IMR-90 (cell line): ENCODE measurements at regions not wholly inside any gene's neighbourhood (a gene's known extent, or its start where the extent isn't known, plus 50 kb on each side); places are given as distances from the start of the nearest gene placed in this dataset.

ENCODE experiments used
- ATAC-seq: fragments of 200-7000 bp; cut with Tn5 transposase; 2 replicates; pipeline ENCODE4 v1.9.1; 2020; ENCODE audit warnings: low read depth, mild to moderate bottlenecking, moderate library complexity
- BruUV-seq: library from RNA; stranded (reverse); fragments of 400-500 nt; replicated peaks from 2 replicates; lab custom pipeline; 2021; lab: Mats Ljungman, UMichigan
- CTCF ChIA-PET: fragments of 300-600 bp; formaldehyde crosslinking; extraction: SDS; loops from one replicate; lab custom pipeline; 2021; ENCODE audit warnings: antibody characterized with exemption; lab: Yijun Ruan, JAX
- POLR2A ChIA-PET: fragments of 300-600 bp; sonication (Branson Sonifier 250); formaldehyde crosslinking; loops from one replicate; lab custom pipeline; 2022; ENCODE audit warnings: antibody characterized with exemption; ENCODE audit not compliant: unreplicated experiment; lab: Charles Lee
- DNase-seq: peaks from one replicate; pipeline ENCODE4 v3.0.0; 2013
- H2AFZ ChIP-seq: replicated peaks from 2 replicates; pipeline ENCODE3; 2013; ENCODE audit warnings: low read length, mild to moderate bottlenecking; ENCODE audit not compliant: poor library complexity
- H2AK5ac ChIP-seq: 2 replicates; pipeline ENCODE4 v1.6.1; 2013; ENCODE audit warnings: low read depth, low read length, inconsistent platforms
- H2AK9ac ChIP-seq: replicated peaks from 2 replicates; pipeline ENCODE3; 2013; ENCODE audit warnings: mild to moderate bottlenecking, low read depth, low read length, moderate library complexity; ENCODE audit not compliant: poor library complexity
- H2BK120ac ChIP-seq: 2 replicates; pipeline ENCODE4 v1.6.1; 2013; ENCODE audit warnings: low read depth, low read length, inconsistent platforms
- H2BK15ac ChIP-seq: 3 replicates; pipeline ENCODE4 v1.6.1; 2013; ENCODE audit warnings: low read depth, low read length, inconsistent platforms
- H2BK20ac ChIP-seq: 2 replicates; pipeline ENCODE4 v1.6.1; 2013; ENCODE audit warnings: low read depth, mild to moderate bottlenecking, inconsistent platforms, low read length, moderate library complexity
- H2BK5ac ChIP-seq: 2 replicates; pipeline ENCODE4 v1.6.1; 2013; ENCODE audit warnings: mild to moderate bottlenecking, low read depth, low read length, inconsistent platforms; ENCODE audit not compliant: poor library complexity, severe bottlenecking
- H3K14ac ChIP-seq: replicated peaks from 2 replicates; pipeline ENCODE4 v1.6.1; 2013; ENCODE audit warnings: low read depth, low read length, inconsistent platforms
- H3K18ac ChIP-seq: 2 replicates; pipeline ENCODE4 v1.6.1; 2013; ENCODE audit warnings: low read depth, low read length, control low read depth
- H3K23ac ChIP-seq: 2 replicates; pipeline ENCODE4 v1.6.1; 2013; ENCODE audit warnings: low read depth, low read length, inconsistent platforms
- H3K27ac ChIP-seq: 2 replicates; pipeline ENCODE4 v1.5.1; 2013; ENCODE audit warnings: mild to moderate bottlenecking, control low read depth, low read length; ENCODE audit not compliant: insufficient read depth
- H3K27me3 ChIP-seq: 2 replicates; pipeline ENCODE4 v1.6.1; 2013; ENCODE audit warnings: low read length; ENCODE audit not compliant: control insufficient read depth, insufficient read depth
- H3K36me3 ChIP-seq: 2 replicates; pipeline ENCODE4 v1.6.1; 2013; ENCODE audit warnings: low read length, mixed read lengths; ENCODE audit not compliant: control insufficient read depth, insufficient read depth
- H3K4ac ChIP-seq: 2 replicates; pipeline ENCODE4 v1.6.1; 2013; ENCODE audit warnings: low read depth, low read length, inconsistent platforms
- H3K4me1 ChIP-seq: 2 replicates; pipeline ENCODE4 v1.6.1; 2013; ENCODE audit warnings: low read length, mixed read lengths; ENCODE audit not compliant: control insufficient read depth, insufficient read depth
- H3K4me2 ChIP-seq: 2 replicates; pipeline ENCODE4 v1.6.1; 2013; ENCODE audit warnings: low read depth, mild to moderate bottlenecking, control low read depth, low read length, moderate library complexity
- H3K4me3 ChIP-seq: 2 replicates; pipeline ENCODE4 v1.5.1; 2013; ENCODE audit warnings: low read depth, mild to moderate bottlenecking, control low read depth, low read length, moderate library complexity; ENCODE audit not compliant: insufficient read depth
- H3K56ac ChIP-seq: 2 replicates; pipeline ENCODE4 v1.6.1; 2013; ENCODE audit warnings: low read length, inconsistent platforms; ENCODE audit not compliant: insufficient read depth; ENCODE audit errors: extremely low read depth
- H3K79me1 ChIP-seq, 2 experiments: 2 replicates each; pipeline ENCODE4 v1.6.1; 2013; ENCODE audit warnings: low read length in 2 of 2, inconsistent platforms in 1 of 2, low read depth in 1 of 2
- H3K9ac ChIP-seq: 2 replicates; pipeline ENCODE4 v1.6.1; 2013; ENCODE audit warnings: low read depth, low read length, control low read depth
- H3K9me1 ChIP-seq: 2 replicates; pipeline ENCODE4 v1.6.1; 2013; ENCODE audit warnings: low read length, inconsistent platforms; ENCODE audit not compliant: insufficient read depth
- H3K9me3 ChIP-seq: 2 replicates; pipeline ENCODE4 v1.6.1; 2013; ENCODE audit warnings: low read length; ENCODE audit not compliant: control insufficient read depth, insufficient read depth
- H4K20me1 ChIP-seq: 2 replicates; pipeline ENCODE4 v1.6.1; 2013; ENCODE audit warnings: low read length, inconsistent platforms; ENCODE audit not compliant: insufficient read depth
- H4K5ac ChIP-seq: 2 replicates; pipeline ENCODE4 v1.6.1; 2013; ENCODE audit warnings: mild to moderate bottlenecking, low read depth, low read length, control low read depth
- H4K8ac ChIP-seq, 2 experiments: 2 replicates each; pipeline ENCODE4 v1.6.1; 2013; ENCODE audit warnings: low read depth in 2 of 2, low read length in 2 of 2, control low read depth in 1 of 2, inconsistent platforms in 1 of 2
- H4K91ac ChIP-seq: 2 replicates; pipeline ENCODE4 v1.6.1; 2013; ENCODE audit warnings: low read depth, low read length, inconsistent platforms; ENCODE audit not compliant: insufficient read depth
- BHLHE40 ChIP-seq: fragments of 150-350 bp; IDR thresholded peaks from 2 replicates; pipeline ENCODE4 v1.6.1; 2016; ENCODE audit warnings: mild to moderate bottlenecking, low read depth, low read length
- CHD1 ChIP-seq: IDR thresholded peaks from 2 replicates; pipeline ENCODE4 v1.6.1; 2012; ENCODE audit warnings: low read depth, low read length, improper control_type of control experiment
- FOS ChIP-seq: fragments of 150-350 bp; IDR thresholded peaks from 2 replicates; pipeline ENCODE4 v1.6.1; 2016; ENCODE audit warnings: low read depth, low read length
- MAFK ChIP-seq: IDR thresholded peaks from 2 replicates; pipeline ENCODE4 v1.6.1; 2012; ENCODE audit warnings: low read depth, low read length, improper control_type of control experiment
- RAD21 ChIP-seq: IDR thresholded peaks from 2 replicates; pipeline ENCODE4 v1.6.1; 2012; ENCODE audit warnings: low read length, improper control_type of control experiment
- RFX5 ChIP-seq: IDR thresholded peaks from 2 replicates; pipeline ENCODE4 v1.8.0; 2012; ENCODE audit warnings: low read depth, mild to moderate bottlenecking, low read length, moderate library complexity
- SMC3 ChIP-seq: fragments of 150-350 bp; IDR thresholded peaks from 2 replicates; pipeline ENCODE4 v1.6.1; 2016; ENCODE audit warnings: low read depth, mild to moderate bottlenecking, antibody characterized with exemption, low read length, moderate library complexity
- WGBS, 2 experiments: methylation state at CpG; one replicate each; pipeline versions ENCODE4 v1.1.5 to v1.1.7; 2013; ENCODE audit warnings: missing lambda C conversion rate in 2 of 2; ENCODE audit not compliant: insufficient read length in 1 of 2; ENCODE audit errors: extremely low coverage in 2 of 2; 5-methylcytosine and 5-hydroxymethylcytosine counted together
- dilution Hi-C: fragments of 300-500 bp; cut with HindIII; formaldehyde crosslinking; loops from one replicate; pipeline ENCODE4 v1.14.3; 2018; ENCODE audit warnings: low sequenced_read_pairs; ENCODE audit not compliant: unreplicated experiment
- in situ Hi-C: fragments of 300-500 bp; cut with MboI; formaldehyde crosslinking; loops from 3 replicates; pipeline ENCODE4 v1.14.3; 2019; ENCODE audit warnings: low sequenced_read_pairs, inconsistent platforms, mixed read lengths
- intact Hi-C: fragments of 100-400 bp; cut with micrococcal nuclease; formaldehyde crosslinking; loops from 2 replicates; pipeline ENCODE4 v1.10.0; 2022
- TF ChIP-seq, protein P1 (sequence below): fragments of 150-350 bp; IDR thresholded peaks from 2 replicates; pipeline ENCODE4 v1.6.1; 2017; ENCODE audit warnings: mild to moderate bottlenecking, antibody characterized with exemption, low read length, low read depth

GRCh38 chr9:106783121-106783520 lies 79.8 kb upstream of the ZNF462 start:
- intact Hi-C loops, result no loop called here
- Histone ChIP-seq H2AK9ac (no peak overlapping the region), H3K4me2 (no peak overlapping the region), H3K9me3 (no peaks in the 10 kb centered on the region), H3K14ac (no peak overlapping the region), H4K20me1 (no peaks in the 10 kb centered on the region), H3K4ac (no peak overlapping the region), H3K36me3 (no peaks in the 10 kb centered on the region), H3K79me1 (no peaks in the 10 kb centered on the region), H2AK5ac (no peak overlapping the region), H3K56ac (no peak overlapping the region), H2AFZ (no peak overlapping the region), H3K27ac (no peak overlapping the region), H2BK5ac (no peak overlapping the region), H2BK120ac (no peak overlapping the region), H3K18ac (no peak overlapping the region), H2BK15ac (no peak overlapping the region), H4K91ac (no peak overlapping the region), H2BK20ac (no peak overlapping the region), H3K9me1 (no peaks in the 10 kb centered on the region), H3K4me1 (no peaks in the 10 kb centered on the region), H4K5ac (no peak overlapping the region), H3K23ac (no peak overlapping the region), H3K9ac (no peak overlapping the region), H4K8ac (no peak overlapping the region), H3K27me3 (no peaks in the 10 kb centered on the region), H3K4me3 (no peak overlapping the region)
- ChIA-PET POLR2A (no interaction called here), CTCF (no interaction called here)
- DNase-seq (no peak), ATAC-seq (no peak)
- in situ Hi-C loops, result no loop called here
- dilution Hi-C loops, result no loop called here
- no CpG with 5 or more reads among the region's 1 CpG for whole genome bisulfite sequencing, 2 experiments
- BruUV-seq, result no TSS peak
- TF ChIP-seq RAD21 (no peak), SMC3 (no peak), BHLHE40 (no peak), MAFK (no peak), RFX5 (no peak), CHD1 (no peak), FOS (no peak)
- TF ChIP-seq, protein P1, sequence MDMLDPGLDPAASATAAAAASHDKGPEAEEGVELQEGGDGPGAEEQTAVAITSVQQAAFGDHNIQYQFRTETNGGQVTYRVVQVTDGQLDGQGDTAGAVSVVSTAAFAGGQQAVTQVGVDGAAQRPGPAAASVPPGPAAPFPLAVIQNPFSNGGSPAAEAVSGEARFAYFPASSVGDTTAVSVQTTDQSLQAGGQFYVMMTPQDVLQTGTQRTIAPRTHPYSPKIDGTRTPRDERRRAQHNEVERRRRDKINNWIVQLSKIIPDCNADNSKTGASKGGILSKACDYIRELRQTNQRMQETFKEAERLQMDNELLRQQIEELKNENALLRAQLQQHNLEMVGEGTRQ, result no peak
